ENCODE measurements at regions not wholly inside any gene's neighbourhood (a gene's known extent, or its start where the extent isn't known, plus 50 kb on each side); places are given as distances from the start of the nearest gene placed in this dataset.
"Not testable (repeated sequence)": the region's sequence is repeated elsewhere in the genome, so short reads cannot be mapped to it uniquely, and the experiment has no call there.

DNA sequence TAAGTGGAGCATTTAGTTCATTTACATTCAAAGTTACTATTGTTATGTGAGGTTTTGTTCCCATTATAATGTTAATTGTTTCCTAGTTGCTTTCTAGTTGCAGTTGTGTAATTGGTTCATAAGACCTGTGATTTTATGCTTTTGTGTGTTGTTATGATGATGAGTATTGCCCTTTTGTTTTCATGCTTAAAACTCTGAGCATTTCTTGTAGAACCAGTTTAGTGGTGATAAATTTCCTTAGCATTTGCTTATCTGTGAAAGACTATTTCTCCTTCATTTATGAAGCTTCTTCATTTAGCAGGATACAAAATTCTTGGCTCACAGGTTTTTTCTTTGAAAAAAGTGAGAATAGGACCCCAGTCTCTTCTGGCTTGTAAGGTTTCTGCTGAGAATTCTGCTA is 274.8 kb upstream of the SPAG17 start:
- BruUV-seq (replicated peaks): no TSS peak
- no peak for DNase-seq (ENCODE audit: low spot score)
- Histone ChIP-seq H3K79me2 (ENCODE audit: insufficient read depth, low read depth, low read length) (no peaks in the 10 kb centered on the region), H3K27ac (ENCODE audit: low read depth, low read length, poor library complexity, severe bottlenecking) (no peak overlapping the region), H3K4me1 (ENCODE audit: insufficient read depth, low read length, poor library complexity, severe bottlenecking) (no peaks in the 10 kb centered on the region), H2AFZ (ENCODE audit: low read length) (no peak overlapping the region), H3K9me3 (ENCODE audit: low read length) (0 out of 2 replicates have a peak, but pooled peaks cover 8% of the 10 kb centered on the region), H3K4me3 (ENCODE audit: low read depth, low read length, poor library complexity, severe bottlenecking) (no peak overlapping the region), H3K4me2 (ENCODE audit: low read length) (no peak overlapping the region), H3K9me2 (ENCODE audit: insufficient read depth, low read length) (no peaks in the 10 kb centered on the region), H3K36me3 (ENCODE audit: insufficient read depth, low read length) (no peaks in the 10 kb centered on the region), H4K20me1 (ENCODE audit: insufficient read depth, low read length) (no peaks in the 10 kb centered on the region)
- no peak for TF ChIP-seq EZH2phosphoT487 (IDR thresholded peaks at IDR 0.05; ENCODE audit: borderline replicate concordance, low read depth, low read length)
- TF ChIP-seq, protein P1, sequence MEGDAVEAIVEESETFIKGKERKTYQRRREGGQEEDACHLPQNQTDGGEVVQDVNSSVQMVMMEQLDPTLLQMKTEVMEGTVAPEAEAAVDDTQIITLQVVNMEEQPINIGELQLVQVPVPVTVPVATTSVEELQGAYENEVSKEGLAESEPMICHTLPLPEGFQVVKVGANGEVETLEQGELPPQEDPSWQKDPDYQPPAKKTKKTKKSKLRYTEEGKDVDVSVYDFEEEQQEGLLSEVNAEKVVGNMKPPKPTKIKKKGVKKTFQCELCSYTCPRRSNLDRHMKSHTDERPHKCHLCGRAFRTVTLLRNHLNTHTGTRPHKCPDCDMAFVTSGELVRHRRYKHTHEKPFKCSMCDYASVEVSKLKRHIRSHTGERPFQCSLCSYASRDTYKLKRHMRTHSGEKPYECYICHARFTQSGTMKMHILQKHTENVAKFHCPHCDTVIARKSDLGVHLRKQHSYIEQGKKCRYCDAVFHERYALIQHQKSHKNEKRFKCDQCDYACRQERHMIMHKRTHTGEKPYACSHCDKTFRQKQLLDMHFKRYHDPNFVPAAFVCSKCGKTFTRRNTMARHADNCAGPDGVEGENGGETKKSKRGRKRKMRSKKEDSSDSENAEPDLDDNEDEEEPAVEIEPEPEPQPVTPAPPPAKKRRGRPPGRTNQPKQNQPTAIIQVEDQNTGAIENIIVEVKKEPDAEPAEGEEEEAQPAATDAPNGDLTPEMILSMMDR (conservative IDR thresholded peaks at IDR 0.05; ENCODE audit: low read length): no peak
- CTCF ChIA-PET (ENCODE audit: unreplicated experiment): no interaction called here
- intact Hi-C loops (cut with micrococcal nuclease; ENCODE audit: unreplicated experiment): no loop called here
- POLR2A ChIA-PET: no interaction called here

DNA sequence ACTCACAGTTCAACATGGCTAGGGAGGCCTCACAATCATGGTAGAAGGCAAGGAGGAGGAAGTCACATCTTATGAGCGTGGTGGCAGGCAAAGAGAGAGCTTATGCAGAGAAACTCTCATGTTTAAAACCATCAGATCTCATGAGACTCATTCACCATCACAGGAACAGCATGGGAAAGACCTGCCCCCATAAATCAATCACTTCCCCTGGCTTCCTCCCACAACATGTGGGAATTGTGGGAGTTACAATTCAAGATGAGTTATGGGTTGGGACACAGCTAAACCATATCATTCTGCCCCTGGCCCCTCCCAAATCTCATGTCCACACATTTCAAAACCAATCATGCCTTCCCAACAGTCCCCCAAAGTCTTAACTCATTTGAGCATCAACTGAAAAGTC is 268.8 kb upstream of the SPAG17 start:
- H3K4me1 ChIP-seq (ENCODE audit: insufficient read depth, low read length, poor library complexity, severe bottlenecking); H2AFZ ChIP-seq (ENCODE audit: low read length); H3K9me3 ChIP-seq (ENCODE audit: low read length); H4K20me1 ChIP-seq (ENCODE audit: insufficient read depth, low read length); H3K4me3 ChIP-seq (ENCODE audit: low read depth, low read length, poor library complexity, severe bottlenecking); DNase-seq (ENCODE audit: low spot score); H3K9me2 ChIP-seq (ENCODE audit: insufficient read depth, low read length); intact Hi-C loops (cut with micrococcal nuclease; ENCODE audit: unreplicated experiment); H3K4me2 ChIP-seq (ENCODE audit: low read length); H3K27ac ChIP-seq (ENCODE audit: low read depth, low read length, poor library complexity, severe bottlenecking); H3K79me2 ChIP-seq (ENCODE audit: insufficient read depth, low read depth, low read length); H3K36me3 ChIP-seq (ENCODE audit: insufficient read depth, low read length); BruUV-seq (replicated peaks); CTCF ChIA-PET (ENCODE audit: unreplicated experiment): not testable (repeated sequence)
- POLR2A ChIA-PET: interaction anchor here (0.7 kb wide), 1 partner anchor 27 kb away, joined by 3 read pairs; no protein-coding TSS in a partner anchor

DNA sequence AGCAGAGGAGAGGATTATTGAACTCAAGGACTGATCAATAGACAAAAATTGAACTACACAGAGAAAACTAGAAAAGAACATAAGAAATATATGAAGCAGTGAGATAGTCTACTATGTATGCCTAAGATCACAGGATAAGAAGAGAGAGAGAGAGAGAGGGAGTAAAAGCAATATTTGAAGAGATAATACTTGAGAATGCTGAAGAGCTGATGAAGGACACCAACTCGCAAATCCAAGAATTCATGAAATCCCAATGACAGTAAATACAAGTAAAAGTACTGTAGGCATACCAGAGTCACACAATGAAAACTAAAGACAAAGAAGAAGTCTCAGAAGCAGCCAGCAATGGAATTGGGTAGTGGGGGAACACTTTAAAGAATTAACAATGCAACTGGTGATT is 260.1 kb upstream of the SPAG17 start:
- no peaks in the 10 kb centered on the region for H3K9me2 ChIP-seq (ENCODE audit: insufficient read depth, low read length)
- intact Hi-C loops (cut with micrococcal nuclease; ENCODE audit: unreplicated experiment): no loop called here
- H3K27ac ChIP-seq (ENCODE audit: low read depth, low read length, poor library complexity, severe bottlenecking): no peak overlapping the region
- TF ChIP-seq EZH2phosphoT487 (IDR thresholded peaks at IDR 0.05; ENCODE audit: borderline replicate concordance, low read depth, low read length): no peak
- TF ChIP-seq, protein P1 (conservative IDR thresholded peaks at IDR 0.05; ENCODE audit: low read length): no peak
- H3K4me3 ChIP-seq (ENCODE audit: low read depth, low read length, poor library complexity, severe bottlenecking): no peak overlapping the region
- H3K36me3 ChIP-seq (ENCODE audit: insufficient read depth, low read length): no peaks in the 10 kb centered on the region
- no peaks in the 10 kb centered on the region for H4K20me1 ChIP-seq (ENCODE audit: insufficient read depth, low read length)
- no TSS peak for BruUV-seq (replicated peaks)
- no peak overlapping the region for H2AFZ ChIP-seq (ENCODE audit: low read length)
- H3K79me2 ChIP-seq (ENCODE audit: insufficient read depth, low read depth, low read length): no peaks in the 10 kb centered on the region
- no peak overlapping the region for H3K4me2 ChIP-seq (ENCODE audit: low read length)
- H3K9me3 ChIP-seq (ENCODE audit: low read length): no peaks in the 10 kb centered on the region
- POLR2A ChIA-PET: no interaction called here
- CTCF ChIA-PET (ENCODE audit: unreplicated experiment): no interaction called here
- DNase-seq (ENCODE audit: low spot score): no peak
- no peaks in the 10 kb centered on the region for H3K4me1 ChIP-seq (ENCODE audit: insufficient read depth, low read length, poor library complexity, severe bottlenecking)

Data from OCI-LY7 (cell line).